SU-DHL-6 (cell line): ENCODE measurements at regions not wholly inside any gene's neighbourhood (a gene's known extent, or its start where the extent isn't known, plus 50 kb on each side); places are given as distances from the start of the nearest gene placed in this dataset.

Source experiments
- EZH2phosphoT487 ChIP-seq: fragments of 200-600 bp; sonication (generic), shearing (Covaris generic); conservative IDR thresholded peaks from 2 replicates; pipeline ENCODE4 v1.6.1; 2018; ENCODE audit warnings: mild to moderate bottlenecking, antibody characterized with exemption, low read length, moderate library complexity, mixed read lengths
- TF ChIP-seq, protein P1 (sequence below): fragments of 200-600 bp; sonication (generic); IDR thresholded peaks from one replicate; pipeline ENCODE4 v1.5.1; 2017; ENCODE audit warnings: antibody characterized with exemption, mild to moderate bottlenecking, low read length, moderate library complexity; ENCODE audit not compliant: insufficient read depth, poor library complexity, severe bottlenecking

DNA sequence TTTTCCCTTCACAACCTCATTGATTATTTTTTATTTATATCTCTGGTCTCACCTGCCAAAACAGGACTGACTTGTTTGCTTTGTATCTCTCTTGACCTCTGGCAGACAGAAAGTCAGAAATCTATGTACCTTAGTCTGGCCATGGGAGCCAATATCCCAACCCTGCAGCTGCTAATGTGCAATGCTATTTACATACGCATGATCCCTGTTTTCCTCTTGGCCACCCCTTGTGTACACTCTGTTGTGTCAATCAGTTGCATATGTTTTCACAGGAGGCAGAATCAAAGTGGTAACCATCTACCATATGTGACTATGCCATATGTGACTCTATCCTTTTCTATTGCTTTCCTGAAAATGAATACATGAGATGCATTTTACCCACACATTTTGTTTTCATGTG is 688.8 kb downstream of the PLA2G4A start:
- TF ChIP-seq, protein P1, sequence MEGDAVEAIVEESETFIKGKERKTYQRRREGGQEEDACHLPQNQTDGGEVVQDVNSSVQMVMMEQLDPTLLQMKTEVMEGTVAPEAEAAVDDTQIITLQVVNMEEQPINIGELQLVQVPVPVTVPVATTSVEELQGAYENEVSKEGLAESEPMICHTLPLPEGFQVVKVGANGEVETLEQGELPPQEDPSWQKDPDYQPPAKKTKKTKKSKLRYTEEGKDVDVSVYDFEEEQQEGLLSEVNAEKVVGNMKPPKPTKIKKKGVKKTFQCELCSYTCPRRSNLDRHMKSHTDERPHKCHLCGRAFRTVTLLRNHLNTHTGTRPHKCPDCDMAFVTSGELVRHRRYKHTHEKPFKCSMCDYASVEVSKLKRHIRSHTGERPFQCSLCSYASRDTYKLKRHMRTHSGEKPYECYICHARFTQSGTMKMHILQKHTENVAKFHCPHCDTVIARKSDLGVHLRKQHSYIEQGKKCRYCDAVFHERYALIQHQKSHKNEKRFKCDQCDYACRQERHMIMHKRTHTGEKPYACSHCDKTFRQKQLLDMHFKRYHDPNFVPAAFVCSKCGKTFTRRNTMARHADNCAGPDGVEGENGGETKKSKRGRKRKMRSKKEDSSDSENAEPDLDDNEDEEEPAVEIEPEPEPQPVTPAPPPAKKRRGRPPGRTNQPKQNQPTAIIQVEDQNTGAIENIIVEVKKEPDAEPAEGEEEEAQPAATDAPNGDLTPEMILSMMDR: no peak
- TF ChIP-seq EZH2phosphoT487: no peak
